IMR-90 (cell line): ENCODE measurements at regions not wholly inside any gene's neighbourhood (a gene's known extent, or its start where the extent isn't known, plus 50 kb on each side); places are given as distances from the start of the nearest gene placed in this dataset.

Experiments used
- ATAC-seq: fragments of 200-7000 bp; cut with Tn5 transposase; 2 replicates; pipeline ENCODE4 v1.9.1; 2020; ENCODE audit warnings: low read depth, mild to moderate bottlenecking, moderate library complexity
- BruUV-seq: library from RNA; stranded (reverse); fragments of 400-500 nt; replicated peaks from 2 replicates; lab custom pipeline; 2021; lab: Mats Ljungman, UMichigan
- CTCF ChIA-PET: fragments of 300-600 bp; formaldehyde crosslinking; extraction: SDS; loops from one replicate; lab custom pipeline; 2021; ENCODE audit warnings: antibody characterized with exemption; lab: Yijun Ruan, JAX
- POLR2A ChIA-PET: fragments of 300-600 bp; sonication (Branson Sonifier 250); formaldehyde crosslinking; loops from one replicate; lab custom pipeline; 2022; ENCODE audit warnings: antibody characterized with exemption; ENCODE audit not compliant: unreplicated experiment; lab: Charles Lee
- DNase-seq: peaks from one replicate; pipeline ENCODE4 v3.0.0; 2013
- H2AFZ ChIP-seq: replicated peaks from 2 replicates; pipeline ENCODE3; 2013; ENCODE audit warnings: low read length, mild to moderate bottlenecking; ENCODE audit not compliant: poor library complexity
- H2AK5ac ChIP-seq: 2 replicates; pipeline ENCODE4 v1.6.1; 2013; ENCODE audit warnings: low read depth, low read length, inconsistent platforms
- H2AK9ac ChIP-seq: replicated peaks from 2 replicates; pipeline ENCODE3; 2013; ENCODE audit warnings: mild to moderate bottlenecking, low read depth, low read length, moderate library complexity; ENCODE audit not compliant: poor library complexity
- H2BK120ac ChIP-seq: 2 replicates; pipeline ENCODE4 v1.6.1; 2013; ENCODE audit warnings: low read depth, low read length, inconsistent platforms
- H2BK15ac ChIP-seq: 3 replicates; pipeline ENCODE4 v1.6.1; 2013; ENCODE audit warnings: low read depth, low read length, inconsistent platforms
- H2BK20ac ChIP-seq: 2 replicates; pipeline ENCODE4 v1.6.1; 2013; ENCODE audit warnings: low read depth, mild to moderate bottlenecking, inconsistent platforms, low read length, moderate library complexity
- H2BK5ac ChIP-seq: 2 replicates; pipeline ENCODE4 v1.6.1; 2013; ENCODE audit warnings: mild to moderate bottlenecking, low read depth, low read length, inconsistent platforms; ENCODE audit not compliant: poor library complexity, severe bottlenecking
- H3K14ac ChIP-seq: replicated peaks from 2 replicates; pipeline ENCODE4 v1.6.1; 2013; ENCODE audit warnings: low read depth, low read length, inconsistent platforms
- H3K18ac ChIP-seq: 2 replicates; pipeline ENCODE4 v1.6.1; 2013; ENCODE audit warnings: low read depth, low read length, control low read depth
- H3K23ac ChIP-seq: 2 replicates; pipeline ENCODE4 v1.6.1; 2013; ENCODE audit warnings: low read depth, low read length, inconsistent platforms
- H3K27ac ChIP-seq: 2 replicates; pipeline ENCODE4 v1.5.1; 2013; ENCODE audit warnings: mild to moderate bottlenecking, control low read depth, low read length; ENCODE audit not compliant: insufficient read depth
- H3K27me3 ChIP-seq: 2 replicates; pipeline ENCODE4 v1.6.1; 2013; ENCODE audit warnings: low read length; ENCODE audit not compliant: control insufficient read depth, insufficient read depth
- H3K36me3 ChIP-seq: 2 replicates; pipeline ENCODE4 v1.6.1; 2013; ENCODE audit warnings: low read length, mixed read lengths; ENCODE audit not compliant: control insufficient read depth, insufficient read depth
- H3K4ac ChIP-seq: 2 replicates; pipeline ENCODE4 v1.6.1; 2013; ENCODE audit warnings: low read depth, low read length, inconsistent platforms
- H3K4me1 ChIP-seq: 2 replicates; pipeline ENCODE4 v1.6.1; 2013; ENCODE audit warnings: low read length, mixed read lengths; ENCODE audit not compliant: control insufficient read depth, insufficient read depth
- H3K4me2 ChIP-seq: 2 replicates; pipeline ENCODE4 v1.6.1; 2013; ENCODE audit warnings: low read depth, mild to moderate bottlenecking, control low read depth, low read length, moderate library complexity
- H3K4me3 ChIP-seq: 2 replicates; pipeline ENCODE4 v1.5.1; 2013; ENCODE audit warnings: low read depth, mild to moderate bottlenecking, control low read depth, low read length, moderate library complexity; ENCODE audit not compliant: insufficient read depth
- H3K56ac ChIP-seq: 2 replicates; pipeline ENCODE4 v1.6.1; 2013; ENCODE audit warnings: low read length, inconsistent platforms; ENCODE audit not compliant: insufficient read depth; ENCODE audit errors: extremely low read depth
- H3K79me1 ChIP-seq, 2 experiments: 2 replicates each; pipeline ENCODE4 v1.6.1; 2013; ENCODE audit warnings: low read length in 2 of 2, inconsistent platforms in 1 of 2, low read depth in 1 of 2
- H3K9ac ChIP-seq: 2 replicates; pipeline ENCODE4 v1.6.1; 2013; ENCODE audit warnings: low read depth, low read length, control low read depth
- H3K9me1 ChIP-seq: 2 replicates; pipeline ENCODE4 v1.6.1; 2013; ENCODE audit warnings: low read length, inconsistent platforms; ENCODE audit not compliant: insufficient read depth
- H3K9me3 ChIP-seq: 2 replicates; pipeline ENCODE4 v1.6.1; 2013; ENCODE audit warnings: low read length; ENCODE audit not compliant: control insufficient read depth, insufficient read depth
- H4K20me1 ChIP-seq: 2 replicates; pipeline ENCODE4 v1.6.1; 2013; ENCODE audit warnings: low read length, inconsistent platforms; ENCODE audit not compliant: insufficient read depth
- H4K5ac ChIP-seq: 2 replicates; pipeline ENCODE4 v1.6.1; 2013; ENCODE audit warnings: mild to moderate bottlenecking, low read depth, low read length, control low read depth
- H4K8ac ChIP-seq, 2 experiments: 2 replicates each; pipeline ENCODE4 v1.6.1; 2013; ENCODE audit warnings: low read depth in 2 of 2, low read length in 2 of 2, control low read depth in 1 of 2, inconsistent platforms in 1 of 2
- H4K91ac ChIP-seq: 2 replicates; pipeline ENCODE4 v1.6.1; 2013; ENCODE audit warnings: low read depth, low read length, inconsistent platforms; ENCODE audit not compliant: insufficient read depth
- BHLHE40 ChIP-seq: fragments of 150-350 bp; IDR thresholded peaks from 2 replicates; pipeline ENCODE4 v1.6.1; 2016; ENCODE audit warnings: mild to moderate bottlenecking, low read depth, low read length
- CEBPB ChIP-seq: IDR thresholded peaks from 2 replicates; pipeline ENCODE4 v1.6.1; 2012; ENCODE audit warnings: low read depth, low read length, improper control_type of control experiment
- CHD1 ChIP-seq: IDR thresholded peaks from 2 replicates; pipeline ENCODE4 v1.6.1; 2012; ENCODE audit warnings: low read depth, low read length, improper control_type of control experiment
- FOS ChIP-seq: fragments of 150-350 bp; IDR thresholded peaks from 2 replicates; pipeline ENCODE4 v1.6.1; 2016; ENCODE audit warnings: low read depth, low read length
- MAFK ChIP-seq: IDR thresholded peaks from 2 replicates; pipeline ENCODE4 v1.6.1; 2012; ENCODE audit warnings: low read depth, low read length, improper control_type of control experiment
- MAZ ChIP-seq: IDR thresholded peaks from 2 replicates; pipeline ENCODE4 v1.6.1; 2012; ENCODE audit warnings: low read depth, mild to moderate bottlenecking, low read length, improper control_type of control experiment, moderate library complexity, borderline replicate concordance
- MXI1 ChIP-seq: IDR thresholded peaks from 2 replicates; pipeline ENCODE4 v1.6.1; 2012; ENCODE audit warnings: low read depth, mild to moderate bottlenecking, low read length, moderate library complexity, borderline replicate concordance
- NFE2L2 ChIP-seq: fragments of 150-350 bp; IDR thresholded peaks from 2 replicates; pipeline ENCODE4 v1.6.1; 2016; ENCODE audit warnings: low read depth, mild to moderate bottlenecking, low read length
- POLR2A ChIP-seq: IDR thresholded peaks from 2 replicates; pipeline ENCODE4 v1.6.1; 2012; ENCODE audit warnings: mild to moderate bottlenecking, low read depth, low read length
- RAD21 ChIP-seq: IDR thresholded peaks from 2 replicates; pipeline ENCODE4 v1.6.1; 2012; ENCODE audit warnings: low read length, improper control_type of control experiment
- RCOR1 ChIP-seq: IDR thresholded peaks from 2 replicates; pipeline ENCODE4 v1.6.1; 2012; ENCODE audit warnings: mild to moderate bottlenecking, low read length, improper control_type of control experiment; ENCODE audit not compliant: insufficient replicate concordance
- RFX5 ChIP-seq: IDR thresholded peaks from 2 replicates; pipeline ENCODE4 v1.8.0; 2012; ENCODE audit warnings: low read depth, mild to moderate bottlenecking, low read length, moderate library complexity
- SMC3 ChIP-seq: fragments of 150-350 bp; IDR thresholded peaks from 2 replicates; pipeline ENCODE4 v1.6.1; 2016; ENCODE audit warnings: low read depth, mild to moderate bottlenecking, antibody characterized with exemption, low read length, moderate library complexity
- WGBS, 2 experiments: methylation state at CpG; one replicate each; pipeline versions ENCODE4 v1.1.5 to v1.1.7; 2013; ENCODE audit warnings: missing lambda C conversion rate in 2 of 2; ENCODE audit not compliant: insufficient read length in 1 of 2; ENCODE audit errors: extremely low coverage in 2 of 2; 5-methylcytosine and 5-hydroxymethylcytosine counted together
- dilution Hi-C: fragments of 300-500 bp; cut with HindIII; formaldehyde crosslinking; loops from one replicate; pipeline ENCODE4 v1.14.3; 2018; ENCODE audit warnings: low sequenced_read_pairs; ENCODE audit not compliant: unreplicated experiment
- in situ Hi-C: fragments of 300-500 bp; cut with MboI; formaldehyde crosslinking; loops from 3 replicates; pipeline ENCODE4 v1.14.3; 2019; ENCODE audit warnings: low sequenced_read_pairs, inconsistent platforms, mixed read lengths
- intact Hi-C: fragments of 100-400 bp; cut with micrococcal nuclease; formaldehyde crosslinking; loops from 2 replicates; pipeline ENCODE4 v1.10.0; 2022
- TF ChIP-seq, protein P1 (sequence below): fragments of 150-350 bp; IDR thresholded peaks from 2 replicates; pipeline ENCODE4 v1.6.1; 2016; ENCODE audit warnings: low read depth, mild to moderate bottlenecking, low read length, moderate library complexity, borderline replicate concordance
- TF ChIP-seq, protein P2 (sequence below): conservative IDR thresholded peaks from 2 replicates; pipeline ENCODE4 v1.5.1; 2012; ENCODE audit warnings: mild to moderate bottlenecking, low read depth, low read length, improper control_type of control experiment
- TF ChIP-seq, protein P3 (sequence below): fragments of 150-350 bp; IDR thresholded peaks from 2 replicates; pipeline ENCODE4 v1.6.1; 2017; ENCODE audit warnings: mild to moderate bottlenecking, antibody characterized with exemption, low read length, low read depth

DNA sequence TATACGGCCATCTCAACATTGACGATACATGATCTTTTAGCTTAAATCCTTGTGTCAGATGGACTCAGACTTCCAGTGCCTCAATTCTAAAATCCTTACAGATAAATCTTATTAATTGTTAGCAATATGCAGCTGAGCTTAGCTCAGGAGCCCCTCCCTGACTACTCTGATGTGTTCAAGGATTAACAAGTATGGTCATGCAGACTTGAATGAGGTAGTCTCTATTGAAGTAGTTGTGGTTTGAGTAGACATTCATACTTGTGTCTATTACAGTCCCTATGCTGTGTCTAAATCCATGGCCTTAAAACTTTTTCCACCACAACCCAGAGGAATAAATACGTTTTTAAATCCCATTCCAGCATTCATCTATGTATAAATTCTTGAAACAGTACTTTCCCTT, 119.5 kb downstream of the NUP35 start:
- H4K91ac ChIP-seq = no peak overlapping the region
- intact Hi-C loops = loop anchor here (10.0 kb wide), 1 partner anchor 1041 kb away; no protein-coding TSS in a partner anchor
- no peak overlapping the region for H2BK5ac ChIP-seq
- no peak overlapping the region for H3K4ac ChIP-seq
- POLR2A ChIA-PET = no interaction called here
- no peak overlapping the region for H2AK9ac ChIP-seq
- H3K4me3 ChIP-seq = no peak overlapping the region
- H3K56ac ChIP-seq = no peak overlapping the region
- CTCF ChIA-PET = no interaction called here
- no peak for DNase-seq
- no peak overlapping the region for H3K18ac ChIP-seq
- no peak for ATAC-seq
- TF ChIP-seq POLR2A (no peak), CEBPB (no peak), SMC3 (no peak), NFE2L2 (no peak), RCOR1 (no peak), MAFK (no peak), RFX5 (no peak), MAZ (no peak), RAD21 (no peak), MXI1 (no peak), CHD1 (no peak), BHLHE40 (no peak), FOS (no peak)
- TF ChIP-seq, protein P1, sequence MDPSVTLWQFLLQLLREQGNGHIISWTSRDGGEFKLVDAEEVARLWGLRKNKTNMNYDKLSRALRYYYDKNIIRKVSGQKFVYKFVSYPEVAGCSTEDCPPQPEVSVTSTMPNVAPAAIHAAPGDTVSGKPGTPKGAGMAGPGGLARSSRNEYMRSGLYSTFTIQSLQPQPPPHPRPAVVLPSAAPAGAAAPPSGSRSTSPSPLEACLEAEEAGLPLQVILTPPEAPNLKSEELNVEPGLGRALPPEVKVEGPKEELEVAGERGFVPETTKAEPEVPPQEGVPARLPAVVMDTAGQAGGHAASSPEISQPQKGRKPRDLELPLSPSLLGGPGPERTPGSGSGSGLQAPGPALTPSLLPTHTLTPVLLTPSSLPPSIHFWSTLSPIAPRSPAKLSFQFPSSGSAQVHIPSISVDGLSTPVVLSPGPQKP = no peak
- TF ChIP-seq, protein P2, sequence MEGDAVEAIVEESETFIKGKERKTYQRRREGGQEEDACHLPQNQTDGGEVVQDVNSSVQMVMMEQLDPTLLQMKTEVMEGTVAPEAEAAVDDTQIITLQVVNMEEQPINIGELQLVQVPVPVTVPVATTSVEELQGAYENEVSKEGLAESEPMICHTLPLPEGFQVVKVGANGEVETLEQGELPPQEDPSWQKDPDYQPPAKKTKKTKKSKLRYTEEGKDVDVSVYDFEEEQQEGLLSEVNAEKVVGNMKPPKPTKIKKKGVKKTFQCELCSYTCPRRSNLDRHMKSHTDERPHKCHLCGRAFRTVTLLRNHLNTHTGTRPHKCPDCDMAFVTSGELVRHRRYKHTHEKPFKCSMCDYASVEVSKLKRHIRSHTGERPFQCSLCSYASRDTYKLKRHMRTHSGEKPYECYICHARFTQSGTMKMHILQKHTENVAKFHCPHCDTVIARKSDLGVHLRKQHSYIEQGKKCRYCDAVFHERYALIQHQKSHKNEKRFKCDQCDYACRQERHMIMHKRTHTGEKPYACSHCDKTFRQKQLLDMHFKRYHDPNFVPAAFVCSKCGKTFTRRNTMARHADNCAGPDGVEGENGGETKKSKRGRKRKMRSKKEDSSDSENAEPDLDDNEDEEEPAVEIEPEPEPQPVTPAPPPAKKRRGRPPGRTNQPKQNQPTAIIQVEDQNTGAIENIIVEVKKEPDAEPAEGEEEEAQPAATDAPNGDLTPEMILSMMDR = no peak
- TF ChIP-seq, protein P3, sequence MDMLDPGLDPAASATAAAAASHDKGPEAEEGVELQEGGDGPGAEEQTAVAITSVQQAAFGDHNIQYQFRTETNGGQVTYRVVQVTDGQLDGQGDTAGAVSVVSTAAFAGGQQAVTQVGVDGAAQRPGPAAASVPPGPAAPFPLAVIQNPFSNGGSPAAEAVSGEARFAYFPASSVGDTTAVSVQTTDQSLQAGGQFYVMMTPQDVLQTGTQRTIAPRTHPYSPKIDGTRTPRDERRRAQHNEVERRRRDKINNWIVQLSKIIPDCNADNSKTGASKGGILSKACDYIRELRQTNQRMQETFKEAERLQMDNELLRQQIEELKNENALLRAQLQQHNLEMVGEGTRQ = no peak
- H3K27me3 ChIP-seq = no peaks in the 10 kb centered on the region
- no peak overlapping the region for H3K27ac ChIP-seq
- no peak overlapping the region for H2AFZ ChIP-seq
- H3K9ac ChIP-seq = no peak overlapping the region
- H3K4me2 ChIP-seq = no peak overlapping the region
- H2AK5ac ChIP-seq = no peak overlapping the region
- H3K9me3 ChIP-seq = no peaks in the 10 kb centered on the region
- H3K9me1 ChIP-seq = no peaks in the 10 kb centered on the region
- H4K8ac ChIP-seq = no peak overlapping the region
- no peaks in the 10 kb centered on the region for H3K4me1 ChIP-seq
- no peaks in the 10 kb centered on the region for H3K36me3 ChIP-seq
- no peaks in the 10 kb centered on the region for H3K79me1 ChIP-seq
- H2BK15ac ChIP-seq = no peak overlapping the region
- no peaks in the 10 kb centered on the region for H4K20me1 ChIP-seq
- in situ Hi-C loops = no loop called here
- H4K5ac ChIP-seq = no peak overlapping the region
- WGBS, 2 experiments = no CpG with 5 or more reads among the region's 3 CpGs
- dilution Hi-C loops = no loop called here
- no peak overlapping the region for H2BK20ac ChIP-seq
- H3K23ac ChIP-seq = no peak overlapping the region
- H2BK120ac ChIP-seq = no peak overlapping the region
- no peak overlapping the region for H3K14ac ChIP-seq
- no TSS peak for BruUV-seq
